Fibroblast of peridontal ligament (primary cell): ENCODE measurements at regions not wholly inside any gene's neighbourhood (a gene's known extent, or its start where the extent isn't known, plus 50 kb on each side); places are given as distances from the start of the nearest gene placed in this dataset.

Experiments
- DNase-seq: peaks from one replicate; pipeline ENCODE4 v3.0.0-alpha.2; 2010; ENCODE audit errors: extremely low read depth

- DNase-seq: no peak
These were observed 182.9 kb upstream of the SHH start for GRCh38 chr7:155995183-155995612.

- DNase-seq: no peak
These were observed 182.1 kb upstream of the SHH start for GRCh38 chr7:155994279-155994811.

DNA sequence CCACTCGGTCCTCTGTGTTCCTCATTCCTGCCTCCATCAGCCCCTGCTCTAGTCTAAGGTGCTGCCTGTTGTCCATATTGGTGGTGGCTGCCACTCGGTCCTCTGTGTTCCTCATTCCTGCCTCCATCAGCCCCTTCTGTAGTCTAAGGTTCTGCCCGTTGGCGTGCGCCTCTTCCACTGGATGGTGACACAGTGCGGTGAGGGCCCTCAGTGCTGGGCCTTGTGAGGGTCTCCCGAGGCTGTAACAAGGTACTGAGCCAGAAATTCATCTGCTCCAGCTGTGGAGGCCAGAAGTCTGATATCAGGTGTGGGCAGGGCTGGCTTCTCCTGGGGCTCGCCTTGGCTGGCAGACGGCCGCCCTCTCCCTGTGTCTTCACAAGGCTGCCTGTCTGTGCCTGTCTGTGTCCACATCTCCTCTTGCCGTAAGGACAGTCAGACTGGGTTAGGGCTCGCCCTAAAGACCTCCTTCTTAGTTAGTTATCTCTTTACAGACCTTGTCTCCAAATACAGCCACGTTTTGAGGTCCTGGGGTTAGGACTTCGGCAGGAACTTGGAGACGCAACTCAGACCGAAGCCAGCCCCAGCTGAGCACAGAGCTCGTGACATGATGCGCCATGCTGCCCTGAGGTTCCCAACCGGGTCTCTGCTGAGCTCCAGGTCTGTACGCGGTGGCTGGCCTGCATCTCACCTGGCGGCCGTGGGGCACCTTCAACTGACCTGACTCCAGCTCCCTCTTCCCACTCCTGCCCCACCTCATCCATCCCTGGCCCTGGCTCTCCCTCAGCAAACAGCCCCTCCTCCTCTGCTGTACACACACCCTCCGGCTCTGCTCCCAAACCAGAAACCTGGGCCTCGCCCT is 181.4 kb upstream of the SHH start:
- no peak for DNase-seq

DNA sequence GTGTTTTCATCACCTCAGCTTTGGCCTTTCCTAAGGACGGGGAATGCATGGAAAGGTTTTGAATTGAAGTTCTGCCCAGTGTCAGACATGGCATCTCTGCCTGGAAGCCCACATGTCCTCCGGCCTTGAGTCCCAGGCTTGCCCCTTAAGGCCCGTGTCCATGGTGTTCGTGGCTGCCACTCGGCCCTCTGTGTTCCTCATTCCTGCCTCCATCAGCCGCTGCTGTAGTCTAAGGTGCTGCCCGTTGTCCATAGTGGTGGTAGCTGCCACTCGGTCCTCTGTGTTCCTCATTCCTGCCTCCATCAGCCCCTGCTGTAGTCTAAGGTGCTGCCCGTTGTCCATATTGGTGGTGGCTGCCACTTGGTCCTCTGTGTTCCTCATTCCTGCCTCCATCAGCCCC is 180.7 kb upstream of the SHH start:
- no peak for DNase-seq

GRCh38 chr7:155992538-155992937 is 180.3 kb upstream of the SHH start:
- no peak for DNase-seq

- no peak for DNase-seq
These were observed 179.8 kb upstream of the SHH start for GRCh38 chr7:155992107-155992506.

GRCh38 chr7:155991470-155991869 is 179.2 kb upstream of the SHH start:
- no peak for DNase-seq

GRCh38 chr7:155988416-155988815 is 176.2 kb upstream of the SHH start:
- DNase-seq: no peak

GRCh38 chr7:155987681-155988235 is 175.5 kb upstream of the SHH start:
- DNase-seq: no peak

DNA sequence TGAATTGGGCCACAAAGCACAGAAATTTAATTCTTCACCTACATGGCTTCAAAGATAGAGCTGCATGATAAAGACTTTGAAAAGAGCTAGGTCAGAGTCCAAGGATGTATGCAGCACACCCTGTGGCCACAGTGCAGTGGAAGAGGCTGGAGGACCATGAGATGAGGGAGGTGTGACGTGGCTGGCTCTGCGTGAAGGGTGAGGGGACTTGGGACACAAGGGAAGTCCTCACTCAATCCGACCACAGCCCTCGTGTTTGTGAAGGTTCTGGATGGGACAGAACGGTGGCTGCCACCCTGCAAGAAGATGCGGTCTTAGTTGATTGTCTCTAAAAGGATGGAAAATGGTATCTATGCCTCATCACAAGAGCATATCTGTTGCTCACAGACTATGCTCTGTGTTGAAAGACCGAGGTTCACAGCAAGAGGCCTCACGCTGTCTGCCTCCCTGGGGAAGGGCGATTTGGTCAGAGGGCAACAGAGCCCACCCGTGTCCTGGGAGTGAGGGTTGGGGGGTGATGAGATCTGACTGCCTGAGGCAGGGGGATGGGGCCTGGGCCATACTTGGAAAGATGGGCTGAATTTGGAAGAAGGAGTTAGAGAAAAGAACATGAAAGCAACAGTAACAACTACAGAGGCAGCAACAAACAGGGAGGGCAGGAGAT is 174.4 kb upstream of the SHH start:
- DNase-seq: no peak

DNA sequence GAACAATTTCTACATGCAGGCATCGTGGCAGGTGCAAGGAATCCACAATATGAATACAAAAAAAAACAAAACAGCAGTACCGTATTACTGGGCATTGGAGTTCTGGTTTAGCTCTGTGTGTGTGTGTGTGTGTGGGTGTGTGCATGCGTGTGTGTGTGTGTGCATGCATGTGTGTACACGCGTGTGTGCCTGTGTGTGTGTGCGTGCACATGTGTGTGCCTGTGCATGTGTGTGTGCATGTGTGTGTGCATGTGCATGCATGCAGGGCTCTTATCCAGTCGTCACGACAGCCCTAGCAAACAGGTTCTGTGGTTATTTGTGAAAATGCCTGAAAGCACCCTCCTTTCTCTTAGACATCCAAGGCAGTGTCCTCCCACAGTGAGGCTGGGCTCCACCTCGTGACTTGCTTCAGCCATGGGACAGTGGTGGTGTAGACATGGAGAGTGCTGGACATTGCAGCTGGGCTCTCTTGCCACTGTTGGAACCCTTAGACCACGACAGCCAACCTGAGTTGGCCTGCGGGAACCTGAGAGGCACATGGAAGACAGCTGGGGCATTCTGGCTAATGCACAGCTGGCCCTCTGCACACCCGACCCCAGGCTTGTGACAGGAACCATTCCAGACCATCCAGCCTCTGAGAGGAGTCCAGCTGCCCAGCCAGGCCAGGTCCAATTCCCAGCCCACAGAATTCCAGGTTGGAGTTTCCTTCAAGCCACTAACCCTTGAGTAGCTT is 173.4 kb upstream of the SHH start:
- no peak for DNase-seq

- no peak for DNase-seq
These were observed 172.5 kb upstream of the SHH start for GRCh38 chr7:155984609-155985405.

DNA sequence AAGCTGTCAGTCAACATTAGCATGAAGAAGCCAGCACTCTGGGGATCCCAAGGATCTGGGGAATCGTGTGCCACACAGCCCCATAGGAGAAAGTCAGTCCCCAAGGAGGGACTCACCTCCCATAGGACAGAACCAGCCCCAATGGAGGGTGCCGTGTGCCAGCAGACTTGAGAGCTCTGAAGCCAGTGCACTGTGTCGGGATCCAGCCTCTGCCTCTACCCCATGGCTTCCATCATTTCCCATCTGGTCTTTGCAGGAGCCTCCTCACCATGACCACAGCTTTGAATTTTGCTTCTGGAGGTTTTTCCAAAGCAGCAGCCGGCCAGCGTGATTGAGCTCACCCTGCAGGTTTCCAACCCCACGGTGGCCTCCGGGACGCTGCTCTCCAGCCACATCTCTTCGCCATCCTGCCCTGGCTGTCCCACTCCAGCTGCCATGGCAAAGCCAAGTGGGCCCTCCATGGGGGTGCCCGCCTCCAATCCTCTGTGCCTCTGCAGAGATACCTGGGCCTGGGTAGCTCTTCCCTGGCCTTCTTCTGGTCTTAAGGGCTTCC is 171.8 kb upstream of the SHH start:
- no peak for DNase-seq

- DNase-seq: no peak
These were observed 171.0 kb upstream of the SHH start for GRCh38 chr7:155983176-155983815.

GRCh38 chr7:155981703-155982102 is 169.4 kb upstream of the SHH start:
- no peak for DNase-seq

- no peak for DNase-seq
These were observed 168.6 kb upstream of the SHH start for GRCh38 chr7:155980841-155981240.

DNA sequence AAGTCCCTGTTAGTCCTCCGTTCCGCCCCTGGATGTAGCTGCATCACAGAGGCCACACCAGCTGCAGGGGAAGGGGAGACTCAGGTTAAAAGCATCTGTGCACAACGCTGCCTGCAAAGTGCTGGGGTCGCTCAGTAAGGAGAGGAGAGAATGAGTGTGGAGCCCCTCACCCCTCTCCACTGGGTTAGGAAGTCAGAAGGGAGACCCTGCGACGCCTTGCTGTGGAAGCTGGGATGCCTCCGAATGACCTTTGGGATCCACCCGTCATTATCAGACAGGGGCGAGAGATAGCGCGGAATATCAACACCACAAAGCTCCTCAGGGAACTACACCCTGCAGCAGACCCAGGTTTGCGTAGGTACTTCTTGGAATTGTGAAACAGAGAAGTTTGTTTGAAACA is 167.7 kb upstream of the SHH start:
- no peak for DNase-seq

DNA sequence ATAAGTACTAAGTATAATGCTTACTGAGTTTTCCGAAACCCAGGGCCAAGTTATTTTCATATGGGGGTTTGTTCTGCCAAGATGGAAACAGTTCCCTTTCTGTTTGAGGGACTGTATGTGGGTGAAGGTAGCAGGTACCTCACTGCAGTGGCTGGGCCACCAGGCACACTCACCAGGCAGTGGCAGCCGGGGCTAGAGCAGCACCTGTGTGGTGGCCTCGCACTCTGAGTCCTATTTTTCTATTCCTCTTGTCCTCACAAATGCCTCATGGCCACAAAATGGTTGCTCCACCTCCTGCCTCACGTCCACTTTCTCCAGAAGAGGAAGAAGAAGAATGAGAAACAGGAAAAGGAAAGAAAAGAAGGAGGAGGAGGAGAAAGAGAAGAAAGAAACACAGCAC is 167.3 kb upstream of the SHH start:
- DNase-seq: no peak

DNA sequence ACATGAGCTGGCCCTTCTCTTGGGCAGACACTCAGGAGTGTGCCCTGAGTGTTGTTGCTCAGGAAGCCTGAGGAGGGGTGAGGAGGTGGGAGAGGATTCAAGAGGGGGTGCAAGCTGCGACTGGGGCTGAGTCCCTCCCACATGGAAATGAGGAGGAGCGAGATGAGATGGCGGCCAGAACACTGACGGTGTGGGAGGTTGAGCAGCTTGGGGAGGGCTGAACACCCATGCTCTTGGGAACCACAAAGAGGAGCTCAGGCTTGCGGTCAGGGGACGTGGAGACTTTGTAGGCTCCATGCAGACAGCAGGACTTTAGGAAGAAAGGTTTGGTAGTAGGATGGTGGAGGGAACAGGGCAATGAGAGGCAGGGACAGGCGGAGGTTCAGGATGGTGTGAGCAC is 163.2 kb upstream of the SHH start:
- DNase-seq: no peak

GRCh38 chr7:155974186-155974897 is 162.1 kb upstream of the SHH start:
- DNase-seq: no peak
